A549 (cell line): ENCODE measurements at regions not wholly inside any gene's neighbourhood (a gene's known extent, or its start where the extent isn't known, plus 50 kb on each side); places are given as distances from the start of the nearest gene placed in this dataset.

ENCODE experiments used
- CBX2 ChIP-seq: fragments of 200-600 bp; sonication (generic); IDR thresholded peaks from 2 replicates; pipeline ENCODE4 v1.6.1; 2016; ENCODE audit warnings: low read depth, mild to moderate bottlenecking, borderline replicate concordance
- CBX8 ChIP-seq: fragments of 200-600 bp; sonication (generic); IDR thresholded peaks from 2 replicates; pipeline ENCODE4 v1.6.1; 2016
- CEBPB ChIP-seq, 2 experiments: fragments of >200 bp in 1 of 2; sonication (Bioruptor Twin) in 1 of 2; formaldehyde crosslinking in 1 of 2; IDR thresholded peaks; 2 replicates each; pipeline ENCODE4 v1.6.1; 2012 to 2016
- CTCF ChIP-seq: fragments of >200 bp; sonication (Bioruptor Twin); formaldehyde crosslinking; IDR thresholded peaks from 3 replicates; pipeline ENCODE4 v1.5.1; 2016
- NR3C1 ChIP-seq: fragments of >200 bp; sonication (Bioruptor Twin); formaldehyde crosslinking; IDR thresholded peaks from 3 replicates; pipeline ENCODE4 v1.6.1; 2017
- RCOR1 ChIP-seq: fragments of 150-350 bp; IDR thresholded peaks from 2 replicates; pipeline ENCODE4 v1.6.1; 2014; ENCODE audit warnings: antibody characterized with exemption, low read length, low read depth
- USF2 ChIP-seq: fragments of 450-650 bp; IDR thresholded peaks from 2 replicates; pipeline ENCODE4 v1.6.1; 2014; ENCODE audit warnings: antibody characterized with exemption

- TF ChIP-seq CBX8 (no peak), NR3C1 (no peak), CEBPB (IDR thresholded peaks at IDR 0.05) (no peak), CTCF (no peak), CBX2 (no peak), USF2 (no peak), RCOR1 (no peak)
These were observed 1101.7 kb upstream of the INTU start for GRCh38 chr4:126530996-126531585.
